ENCODE measurements at regions not wholly inside any gene's neighbourhood (a gene's known extent, or its start where the extent isn't known, plus 50 kb on each side); places are given as distances from the start of the nearest gene placed in this dataset.

GRCh38 chr10:10807106-10807505 is 210.6 kb upstream of the CELF2 start:
- no peak for DNase-seq (ENCODE audit: low read depth, low spot score)
- no peak overlapping the region for H3K9ac ChIP-seq (ENCODE audit: insufficient read length, low read depth)
- no peaks in the 10 kb centered on the region for H3K27me3 ChIP-seq (ENCODE audit: insufficient read depth, insufficient read length)
- H3K4me1 ChIP-seq (ENCODE audit: insufficient read depth, insufficient read length) = peaks cover 1% of the 10 kb centered on the region
- TF ChIP-seq SUZ12 (IDR thresholded peaks at IDR 0.05; ENCODE audit: extremely low read depth, insufficient read depth, insufficient read length) (no peak), ZNF274 (IDR thresholded peaks at IDR 0.05; ENCODE audit: low read depth, low read length) (no peak), YY1 (IDR thresholded peaks at IDR 0.05; ENCODE audit: insufficient read depth, insufficient read length) (no peak)
- no peaks in the 10 kb centered on the region for H3K9me3 ChIP-seq (ENCODE audit: insufficient read depth, low read length)
- H3K36me3 ChIP-seq (ENCODE audit: insufficient read depth, insufficient read length, low read length) = no peaks in the 10 kb centered on the region
- no peak overlapping the region for H3K4me3 ChIP-seq (ENCODE audit: insufficient read length, low read depth)

- H3K4me1 ChIP-seq (ENCODE audit: insufficient read depth, insufficient read length) = no peaks in the 10 kb centered on the region
- TF ChIP-seq YY1 (IDR thresholded peaks at IDR 0.05; ENCODE audit: insufficient read depth, insufficient read length) (no peak), ZNF274 (IDR thresholded peaks at IDR 0.05; ENCODE audit: low read depth, low read length) (no peak), SUZ12 (IDR thresholded peaks at IDR 0.05; ENCODE audit: extremely low read depth, insufficient read depth, insufficient read length) (no peak)
- DNase-seq (ENCODE audit: low read depth, low spot score) = no peak
- no peak overlapping the region for H3K4me3 ChIP-seq (ENCODE audit: insufficient read length, low read depth)
- H3K27me3 ChIP-seq (ENCODE audit: insufficient read depth, insufficient read length) = no peaks in the 10 kb centered on the region
- 0 out of 2 replicates have a peak, but pooled peaks cover 6% of the 10 kb centered on the region for H3K9me3 ChIP-seq (ENCODE audit: insufficient read depth, low read length)
- no peak overlapping the region for H3K9ac ChIP-seq (ENCODE audit: insufficient read length, low read depth)
- no peaks in the 10 kb centered on the region for H3K36me3 ChIP-seq (ENCODE audit: insufficient read depth, insufficient read length, low read length)
These were observed 206.1 kb upstream of the CELF2 start for GRCh38 chr10:10811562-10811961.

GRCh38 chr10:10813656-10814055 is 204.0 kb upstream of the CELF2 start:
- Histone ChIP-seq H3K4me3 (ENCODE audit: insufficient read length, low read depth) (no peak overlapping the region), H3K27me3 (ENCODE audit: insufficient read depth, insufficient read length) (no peaks in the 10 kb centered on the region), H3K36me3 (ENCODE audit: insufficient read depth, insufficient read length, low read length) (no peaks in the 10 kb centered on the region), H3K4me1 (ENCODE audit: insufficient read depth, insufficient read length) (no peaks in the 10 kb centered on the region), H3K9ac (ENCODE audit: insufficient read length, low read depth) (no peak overlapping the region), H3K9me3 (ENCODE audit: insufficient read depth, low read length) (0 out of 2 replicates have a peak, but pooled peaks cover 6% of the 10 kb centered on the region)
- DNase-seq (ENCODE audit: low read depth, low spot score) = no peak
- TF ChIP-seq YY1 (IDR thresholded peaks at IDR 0.05; ENCODE audit: insufficient read depth, insufficient read length) (no peak), ZNF274 (IDR thresholded peaks at IDR 0.05; ENCODE audit: low read depth, low read length) (no peak), SUZ12 (IDR thresholded peaks at IDR 0.05; ENCODE audit: extremely low read depth, insufficient read depth, insufficient read length) (no peak)

- H3K36me3 ChIP-seq (ENCODE audit: insufficient read depth, insufficient read length, low read length) = no peaks in the 10 kb centered on the region
- no peaks in the 10 kb centered on the region for H3K4me1 ChIP-seq (ENCODE audit: insufficient read depth, insufficient read length)
- TF ChIP-seq YY1 (IDR thresholded peaks at IDR 0.05; ENCODE audit: insufficient read depth, insufficient read length) (no peak), SUZ12 (IDR thresholded peaks at IDR 0.05; ENCODE audit: extremely low read depth, insufficient read depth, insufficient read length) (no peak), ZNF274 (IDR thresholded peaks at IDR 0.05; ENCODE audit: low read depth, low read length) (no peak)
- no peak for DNase-seq (ENCODE audit: low read depth, low spot score)
- no peak overlapping the region for H3K9ac ChIP-seq (ENCODE audit: insufficient read length, low read depth)
- H3K27me3 ChIP-seq (ENCODE audit: insufficient read depth, insufficient read length) = no peaks in the 10 kb centered on the region
- no peak overlapping the region for H3K4me3 ChIP-seq (ENCODE audit: insufficient read length, low read depth)
- 0 out of 2 replicates have a peak, but pooled peaks cover 6% of the 10 kb centered on the region for H3K9me3 ChIP-seq (ENCODE audit: insufficient read depth, low read length)
These were observed 203.6 kb upstream of the CELF2 start for GRCh38 chr10:10814069-10814468.

GRCh38 chr10:10816447-10816846 is 201.2 kb upstream of the CELF2 start:
- no peak for DNase-seq (ENCODE audit: low read depth, low spot score)
- Histone ChIP-seq H3K9me3 (ENCODE audit: insufficient read depth, low read length) (peaks cover 6% of the 10 kb centered on the region; the same call in 1 of the 2 replicates), H3K4me3 (ENCODE audit: insufficient read length, low read depth) (no peak overlapping the region), H3K4me1 (ENCODE audit: insufficient read depth, insufficient read length) (no peaks in the 10 kb centered on the region), H3K27me3 (ENCODE audit: insufficient read depth, insufficient read length) (no peaks in the 10 kb centered on the region), H3K36me3 (ENCODE audit: insufficient read depth, insufficient read length, low read length) (no peaks in the 10 kb centered on the region), H3K9ac (ENCODE audit: insufficient read length, low read depth) (no peak overlapping the region)
- TF ChIP-seq SUZ12 (IDR thresholded peaks at IDR 0.05; ENCODE audit: extremely low read depth, insufficient read depth, insufficient read length) (no peak), YY1 (IDR thresholded peaks at IDR 0.05; ENCODE audit: insufficient read depth, insufficient read length) (no peak), ZNF274 (IDR thresholded peaks at IDR 0.05; ENCODE audit: low read depth, low read length) (no peak)

GRCh38 chr10:10817609-10818008 is 200.1 kb upstream of the CELF2 start:
- no peak for TF ChIP-seq SUZ12 (IDR thresholded peaks at IDR 0.05; ENCODE audit: extremely low read depth, insufficient read depth, insufficient read length)
- TF ChIP-seq YY1 (IDR thresholded peaks at IDR 0.05; ENCODE audit: insufficient read depth, insufficient read length) = no peak
- no peak for TF ChIP-seq ZNF274 (IDR thresholded peaks at IDR 0.05; ENCODE audit: low read depth, low read length)
- DNase-seq (ENCODE audit: low read depth, low spot score) = no peak

GRCh38 chr10:10818082-10818481 is 199.6 kb upstream of the CELF2 start:
- H3K9ac ChIP-seq (ENCODE audit: insufficient read length, low read depth) = no peak overlapping the region
- H3K27me3 ChIP-seq (ENCODE audit: insufficient read depth, insufficient read length) = no peaks in the 10 kb centered on the region
- H3K4me3 ChIP-seq (ENCODE audit: insufficient read length, low read depth) = no peak overlapping the region
- no peak for DNase-seq (ENCODE audit: low read depth, low spot score)
- no peak for TF ChIP-seq ZNF274 (IDR thresholded peaks at IDR 0.05; ENCODE audit: low read depth, low read length)
- no peak for TF ChIP-seq YY1 (IDR thresholded peaks at IDR 0.05; ENCODE audit: insufficient read depth, insufficient read length)
- TF ChIP-seq SUZ12 (IDR thresholded peaks at IDR 0.05; ENCODE audit: extremely low read depth, insufficient read depth, insufficient read length) = no peak
- no peaks in the 10 kb centered on the region; the same call in 1 of the 2 replicates for H3K9me3 ChIP-seq (ENCODE audit: insufficient read depth, low read length)
- no peaks in the 10 kb centered on the region for H3K36me3 ChIP-seq (ENCODE audit: insufficient read depth, insufficient read length, low read length)
- H3K4me1 ChIP-seq (ENCODE audit: insufficient read depth, insufficient read length) = no peaks in the 10 kb centered on the region

More at GRCh38 chr10:10817609-10818008, 200.1 kb upstream of the CELF2 start:
- Histone ChIP-seq H3K4me3 (ENCODE audit: insufficient read length, low read depth) (no peak overlapping the region), H3K9ac (ENCODE audit: insufficient read length, low read depth) (no peak overlapping the region), H3K27me3 (ENCODE audit: insufficient read depth, insufficient read length) (no peaks in the 10 kb centered on the region), H3K4me1 (ENCODE audit: insufficient read depth, insufficient read length) (no peaks in the 10 kb centered on the region), H3K36me3 (ENCODE audit: insufficient read depth, insufficient read length, low read length) (no peaks in the 10 kb centered on the region), H3K9me3 (ENCODE audit: insufficient read depth, low read length) (peaks cover 1% of the 10 kb centered on the region; the same call in 1 of the 2 replicates)
